Activated T-cell treated with anti-CD3 and anti-CD28 coated beads for 1 hour (primary cell): ENCODE measurements at regions not wholly inside any gene's neighbourhood (a gene's known extent, or its start where the extent isn't known, plus 50 kb on each side); places are given as distances from the start of the nearest gene placed in this dataset.

Source experiments
- DNase-seq: peaks from one replicate; pipeline ENCODE4 v3.0.0-alpha.2; 2020; ENCODE audit warnings: low read depth

DNA sequence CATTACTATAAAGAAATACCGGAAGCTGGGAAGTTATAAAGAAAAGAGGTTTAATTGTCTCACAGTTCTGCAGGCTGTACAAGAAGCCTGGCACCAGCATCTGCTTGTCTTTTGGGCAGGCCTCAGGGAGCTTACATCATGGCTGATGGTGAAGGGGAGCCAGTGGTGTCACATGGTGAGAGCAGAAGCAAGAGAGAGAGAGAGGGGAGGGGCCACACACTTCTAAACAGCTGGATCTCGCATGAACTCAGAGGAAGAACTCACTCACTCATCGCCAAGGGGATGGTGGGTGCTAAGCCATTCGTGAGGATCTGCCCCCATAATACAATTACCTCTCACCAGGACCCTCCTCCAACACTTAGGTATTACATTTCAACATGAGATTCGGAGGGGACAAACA, 51.8 kb upstream of the ANKRD34C start:
- no peak for DNase-seq

DNA sequence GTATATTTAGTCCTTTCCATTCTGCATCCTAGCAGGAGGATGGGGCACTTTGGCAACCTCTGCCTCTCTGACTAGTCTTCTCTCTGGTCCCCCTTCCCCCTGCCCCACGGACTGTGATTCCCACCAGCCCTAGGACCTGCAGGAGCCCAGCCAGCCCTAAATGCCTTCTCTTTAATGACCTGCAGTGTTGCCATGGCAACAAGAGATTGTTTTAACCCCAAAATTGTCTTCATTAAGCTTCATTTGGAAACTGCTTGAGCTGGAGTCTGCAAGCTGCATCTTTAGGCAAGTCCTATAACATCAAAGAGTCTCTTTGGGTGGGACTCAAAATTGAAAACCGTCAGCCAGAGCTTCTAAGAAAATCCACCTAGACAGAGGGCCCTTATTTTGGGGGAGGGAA, 59.7 kb upstream of the ANKRD34C start:
- no peak for DNase-seq

DNA sequence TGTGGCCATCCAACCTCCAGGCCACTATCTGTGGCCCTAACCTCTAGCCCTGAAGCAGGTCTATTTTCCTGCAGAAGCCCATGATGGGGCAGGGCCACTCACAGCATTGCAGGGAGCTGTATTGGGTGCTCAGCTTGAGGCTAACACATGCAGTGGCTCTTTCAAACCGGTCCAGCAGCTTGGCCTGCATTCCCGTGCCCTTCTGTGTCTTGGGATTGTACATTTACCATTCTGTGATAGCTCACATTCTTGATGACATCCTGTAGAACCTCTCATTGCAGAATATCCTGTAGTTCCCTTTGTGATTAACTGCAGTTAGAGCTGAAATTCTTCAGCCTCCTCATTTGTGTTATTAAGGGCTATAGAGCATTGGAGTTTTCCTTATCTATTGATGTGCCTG, 60.8 kb upstream of the ANKRD34C start:
- no peak for DNase-seq

DNA sequence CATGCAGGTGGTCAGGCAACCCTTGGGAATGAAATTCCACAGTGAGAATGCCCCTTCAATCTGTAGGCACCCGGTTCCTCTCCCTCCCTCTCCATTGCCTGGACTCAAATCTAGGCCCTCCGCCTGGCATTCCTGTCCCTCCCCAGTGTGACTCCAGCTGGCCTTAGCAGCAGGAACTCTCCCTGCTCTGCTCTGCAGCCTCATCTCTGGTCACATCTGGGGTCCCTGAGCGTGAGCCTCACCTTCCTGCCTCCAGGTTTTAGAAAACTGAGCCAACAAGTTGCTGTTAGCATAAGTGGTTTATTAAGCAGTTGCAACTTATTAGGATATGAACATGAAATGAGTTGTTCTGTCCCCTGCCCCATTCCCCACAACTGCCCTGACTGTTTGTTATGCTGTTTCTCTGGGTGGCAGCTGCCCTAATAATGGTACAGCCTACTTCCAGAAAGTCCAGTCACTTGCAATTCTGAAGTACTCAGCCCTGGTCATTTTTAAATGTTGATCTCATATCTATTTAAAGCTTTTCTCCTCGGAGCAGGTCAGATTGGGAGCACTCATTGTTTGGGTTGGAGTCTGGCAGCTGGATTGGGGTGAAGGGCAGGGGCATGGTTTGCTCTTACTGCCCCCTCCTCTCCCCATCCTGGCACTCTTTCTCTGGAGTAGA, 63.0 kb upstream of the ANKRD34C start:
- no peak for DNase-seq

DNA sequence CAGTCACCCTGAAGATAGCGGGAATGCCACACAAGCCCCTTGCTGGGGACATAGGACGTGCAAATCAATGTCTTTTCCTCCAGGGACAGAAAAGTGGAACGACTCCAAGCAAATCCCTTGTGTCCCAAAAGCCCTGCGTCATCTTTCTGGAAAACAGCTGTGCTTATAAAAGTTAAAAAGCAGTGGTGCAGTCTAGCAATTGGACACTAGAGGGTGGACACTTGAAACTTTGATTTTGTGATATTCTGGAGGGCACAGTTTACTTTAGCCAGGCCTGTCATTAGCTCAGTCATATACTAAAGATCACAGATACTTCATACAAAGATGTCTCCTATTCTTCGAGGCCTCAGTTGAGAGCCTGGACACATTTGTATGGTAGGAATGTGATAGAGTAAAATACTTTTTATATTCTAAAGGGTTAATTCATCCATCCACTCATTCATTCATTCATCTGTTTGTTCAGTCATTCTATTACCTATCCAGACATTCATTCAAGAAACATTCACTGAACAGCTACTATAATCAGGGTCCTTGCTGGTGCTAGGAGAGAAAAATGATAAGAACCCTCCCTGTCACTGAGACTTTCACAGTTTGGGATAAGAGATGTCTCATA, 63.8 kb upstream of the ANKRD34C start:
- no peak for DNase-seq

DNA sequence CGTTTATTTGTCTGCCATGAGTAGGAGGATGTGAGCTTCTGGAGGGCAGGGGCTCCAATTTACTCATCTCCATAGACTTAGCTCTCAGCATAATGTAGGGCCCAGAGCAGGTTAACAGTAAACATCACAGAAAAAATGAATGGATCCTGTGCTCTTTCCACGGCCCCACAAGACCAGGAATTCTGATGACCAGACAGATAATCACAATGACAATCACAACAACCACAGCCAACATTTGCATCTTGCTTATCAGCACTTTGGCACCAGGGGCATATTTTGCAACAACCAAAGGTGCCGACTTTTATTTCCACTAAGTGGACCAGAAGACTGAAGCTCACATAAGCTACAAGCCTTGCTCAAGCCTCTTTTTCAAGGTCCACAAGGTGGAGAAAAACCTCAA, 68.9 kb upstream of the ANKRD34C start:
- no peak for DNase-seq

DNA sequence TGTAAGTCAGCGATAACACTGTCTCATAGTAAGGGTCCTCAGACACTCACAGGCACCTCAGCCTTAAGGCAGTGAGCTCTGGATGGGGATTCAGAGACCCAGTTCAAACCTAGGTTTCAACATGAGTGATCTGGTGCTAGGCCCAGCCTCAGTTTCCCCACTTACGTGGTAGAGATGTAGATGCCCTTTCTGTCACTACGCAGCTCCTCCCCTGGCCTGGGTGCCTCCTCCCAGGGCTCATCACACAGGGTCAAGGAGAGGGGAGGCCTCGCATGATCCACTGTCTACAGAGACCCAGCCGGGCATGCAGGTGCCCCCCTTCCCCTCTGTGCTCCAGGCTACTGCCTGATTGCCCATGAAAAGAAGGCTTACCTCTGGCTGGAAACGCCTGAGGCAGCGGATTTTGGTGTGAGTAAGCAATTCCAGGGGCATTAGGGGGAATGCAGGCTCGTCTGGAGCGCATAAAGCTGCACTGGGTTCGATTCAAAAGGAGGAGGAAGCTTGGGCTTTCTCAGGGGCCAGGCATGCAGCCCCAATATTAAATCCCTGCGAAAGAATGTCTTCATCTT, 69.8 kb upstream of the ANKRD34C start:
- no peak for DNase-seq

DNA sequence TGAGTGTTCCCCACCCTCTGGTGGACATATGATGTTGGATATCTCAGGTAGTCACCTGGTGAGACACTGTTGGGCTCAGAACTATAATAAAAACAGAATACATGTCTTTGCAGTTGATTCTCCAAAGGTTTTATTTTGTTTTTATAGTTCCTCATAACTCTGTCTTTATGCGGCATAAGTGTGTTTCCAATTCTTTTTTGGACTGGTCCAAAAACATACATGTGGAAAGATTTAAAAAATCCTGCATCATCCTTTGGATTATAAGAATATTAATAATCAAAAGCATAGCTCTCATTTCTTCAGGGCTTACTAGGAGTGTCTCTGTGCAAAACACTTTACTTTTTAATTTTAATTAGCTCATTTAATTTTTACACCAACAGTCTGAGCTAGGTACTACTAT, 71.0 kb upstream of the ANKRD34C start:
- no peak for DNase-seq

DNA sequence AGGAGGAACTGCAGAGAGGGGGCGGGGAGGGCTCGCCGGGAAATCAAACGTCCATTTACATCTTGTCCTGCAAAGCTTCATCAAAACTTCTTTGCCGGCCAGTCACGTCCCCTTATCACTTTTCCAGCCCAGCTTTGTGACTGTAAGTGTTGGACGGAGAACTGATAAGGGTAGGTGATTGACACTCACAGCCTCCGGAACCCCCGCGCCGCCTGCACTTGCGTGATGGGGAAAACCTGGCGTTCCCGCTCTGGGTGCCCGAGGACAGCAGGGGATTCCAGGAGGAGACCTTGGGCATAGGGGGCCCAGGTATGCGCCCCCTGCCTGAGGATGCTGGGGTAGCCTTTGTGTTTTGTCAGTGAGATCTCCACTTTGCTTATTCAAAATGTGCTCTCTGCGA, 72.8 kb upstream of the ANKRD34C start:
- DNase-seq = no peak

DNA sequence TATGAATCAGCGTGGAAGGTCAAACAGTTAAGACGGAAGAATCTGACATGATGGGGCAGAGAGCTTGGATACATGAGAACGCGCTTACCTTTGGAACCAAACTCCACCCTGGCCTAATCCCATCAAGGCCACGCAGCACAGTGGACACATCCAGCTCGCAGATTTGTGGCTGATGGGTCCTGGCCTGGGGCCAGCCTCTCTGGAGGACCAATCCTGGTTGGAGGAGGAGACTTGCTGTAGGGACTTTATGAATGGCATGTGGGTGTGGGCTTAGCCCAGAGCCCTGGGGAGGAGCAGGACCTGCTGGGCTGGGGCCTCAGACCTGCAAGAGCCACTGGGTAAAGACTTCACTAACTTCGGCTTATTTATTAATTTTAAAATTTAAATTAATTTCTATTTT, 73.4 kb upstream of the ANKRD34C start:
- no peak for DNase-seq

DNA sequence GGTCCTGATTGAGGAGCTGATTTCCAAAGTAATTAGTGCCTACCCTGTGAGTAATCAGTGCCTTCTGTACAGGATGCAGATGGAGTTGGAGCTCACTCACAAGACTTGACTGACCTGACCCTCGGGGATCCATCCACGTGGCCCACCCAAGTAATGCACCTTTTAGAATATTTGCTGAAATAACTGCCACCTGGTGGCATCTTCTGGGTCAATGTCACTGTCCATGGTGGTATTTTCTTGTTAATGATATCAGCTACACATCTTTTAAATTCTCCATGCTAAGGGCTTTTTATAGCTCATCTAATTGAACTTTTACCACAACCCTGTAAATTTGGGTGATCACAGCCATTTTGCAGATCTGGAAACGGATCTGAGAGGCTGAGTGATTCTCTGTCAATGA, 74.3 kb upstream of the ANKRD34C start:
- DNase-seq = no peak

DNA sequence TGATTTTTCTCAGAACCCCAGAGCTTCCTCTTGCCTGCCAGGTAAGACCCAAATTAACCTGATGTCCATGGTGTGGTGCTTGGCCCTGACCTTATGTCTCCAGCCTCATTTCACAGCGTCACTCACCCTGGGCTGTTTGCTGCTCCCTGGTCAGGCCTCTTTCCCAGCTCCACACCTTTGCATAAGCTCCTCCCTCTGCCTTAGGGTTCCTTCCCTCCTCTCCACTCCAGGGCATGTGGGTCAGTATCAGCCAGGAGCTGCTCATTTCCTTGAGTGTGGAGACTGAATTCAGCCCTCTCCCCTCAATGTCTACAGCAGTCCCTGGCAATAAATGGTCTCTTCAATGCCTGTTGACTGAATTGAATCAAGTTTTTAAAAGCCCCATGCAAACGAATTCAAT, 75.6 kb upstream of the ANKRD34C start:
- DNase-seq = no peak

DNA sequence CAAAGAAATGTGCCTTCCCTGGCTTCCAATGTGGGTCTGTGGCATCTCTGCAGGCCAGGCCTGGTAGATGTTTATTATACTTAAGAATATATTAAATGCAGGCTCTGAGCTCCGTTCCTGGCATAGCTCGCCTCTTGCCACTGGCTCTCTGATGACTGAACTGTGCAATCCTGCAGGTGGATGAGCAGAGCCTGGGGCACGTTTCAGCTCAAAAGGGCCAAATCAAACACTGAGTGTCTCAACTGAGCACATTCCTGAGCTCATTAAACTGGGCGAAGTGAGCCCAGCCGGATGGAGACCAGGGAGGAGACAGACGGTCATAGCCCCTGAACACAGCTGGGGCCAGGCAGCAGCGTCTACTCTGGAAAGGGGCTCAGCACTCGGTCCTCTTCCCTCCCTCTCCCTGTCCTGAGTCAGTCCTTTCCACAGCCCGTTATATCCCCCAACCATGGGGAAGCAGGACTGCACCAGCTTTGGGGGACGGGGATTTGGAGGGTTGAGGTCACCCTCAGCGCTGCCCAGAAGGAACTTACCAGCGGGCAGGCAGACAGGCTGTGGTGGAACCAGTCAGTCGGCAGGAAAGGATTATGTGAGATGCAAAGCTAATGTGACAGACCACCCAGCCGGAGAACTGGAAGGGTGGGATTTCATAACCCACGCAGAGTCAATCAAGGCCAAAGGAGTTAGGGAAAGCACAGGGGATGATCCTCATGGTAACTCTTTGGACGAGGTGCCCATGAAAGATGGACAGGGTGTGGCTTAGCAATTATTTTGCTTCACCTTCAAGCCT, 77.4 kb upstream of the ANKRD34C start:
- no peak for DNase-seq

DNA sequence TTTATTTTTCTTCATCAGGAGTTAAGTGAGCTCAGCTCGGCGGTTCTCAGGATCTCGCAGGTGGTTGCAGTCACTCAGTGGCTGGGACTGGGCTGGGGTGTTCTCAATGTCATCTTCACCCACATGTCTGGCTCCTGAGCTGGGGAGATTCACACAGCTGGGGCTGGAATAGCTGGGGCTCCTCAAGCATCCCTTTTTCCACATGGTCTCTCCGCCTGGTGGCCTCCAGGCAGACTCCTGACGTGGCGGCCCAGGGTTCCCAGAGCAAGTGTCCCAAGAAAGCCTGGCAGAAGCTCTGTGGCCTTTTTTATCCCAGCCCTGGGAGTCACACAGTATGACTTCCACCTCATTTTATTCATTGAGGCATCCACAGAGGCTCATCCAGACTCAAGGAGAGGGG, 84.1 kb upstream of the ANKRD34C start:
- DNase-seq = no peak

DNA sequence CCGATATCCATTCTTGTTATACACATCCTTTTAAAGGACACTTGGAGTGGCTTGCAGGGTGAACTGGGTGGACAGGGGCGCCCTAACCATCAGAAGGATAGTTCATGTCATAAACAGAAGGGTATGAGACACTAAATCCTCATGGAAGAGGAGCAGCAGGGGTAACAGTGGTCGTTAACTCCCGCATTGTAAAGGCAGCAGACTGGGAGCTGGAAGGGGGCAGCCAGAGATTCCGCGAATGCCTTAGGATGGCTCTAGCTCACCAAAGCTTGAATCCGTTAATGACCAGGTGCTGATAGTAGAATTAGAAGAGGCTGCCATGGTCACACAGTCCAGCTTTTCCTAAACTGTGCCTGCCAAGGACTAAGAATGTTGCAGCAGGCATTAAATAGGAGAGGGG, 85.2 kb upstream of the ANKRD34C start:
- DNase-seq = no peak

DNA sequence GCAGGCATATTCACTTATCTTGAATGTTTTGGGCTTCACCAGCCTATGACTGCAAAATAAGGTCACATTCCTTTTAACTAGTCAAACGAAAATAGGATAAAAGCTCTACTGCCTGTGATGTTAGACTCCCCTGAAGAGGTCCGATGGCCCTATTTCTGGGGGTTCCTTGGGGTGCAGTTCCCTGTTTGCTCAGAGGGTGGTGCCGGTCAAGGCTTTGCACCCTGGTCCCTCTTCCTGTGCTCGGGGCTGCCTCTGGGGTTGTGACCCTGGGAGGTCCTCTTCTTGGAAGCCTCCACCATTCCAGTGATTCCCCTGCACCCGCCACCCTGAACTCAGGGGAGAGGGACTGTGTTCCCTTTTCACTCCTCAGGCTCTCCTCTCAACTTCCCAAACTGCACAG, 86.7 kb upstream of the ANKRD34C start:
- DNase-seq = no peak

DNA sequence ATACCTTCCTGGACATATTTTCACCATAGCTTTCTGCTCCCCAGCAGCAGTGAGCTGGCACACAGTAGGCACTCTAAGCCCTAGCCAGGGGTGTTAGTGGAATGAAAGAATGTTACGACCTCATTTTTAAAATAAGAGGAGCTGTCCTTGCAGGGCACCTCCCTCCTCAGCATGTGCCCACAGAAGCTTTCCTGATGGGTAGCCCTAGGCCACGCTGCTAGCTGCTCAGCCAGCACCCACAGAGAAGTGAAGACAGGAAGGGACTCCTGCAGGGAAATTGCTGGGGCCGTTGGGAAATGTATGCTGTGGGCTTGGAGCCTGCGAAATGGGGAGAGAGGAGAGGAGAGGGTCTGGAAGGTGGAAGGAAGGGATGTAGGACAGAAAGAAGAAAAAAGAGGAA, 87.3 kb upstream of the ANKRD34C start:
- DNase-seq = no peak

DNA sequence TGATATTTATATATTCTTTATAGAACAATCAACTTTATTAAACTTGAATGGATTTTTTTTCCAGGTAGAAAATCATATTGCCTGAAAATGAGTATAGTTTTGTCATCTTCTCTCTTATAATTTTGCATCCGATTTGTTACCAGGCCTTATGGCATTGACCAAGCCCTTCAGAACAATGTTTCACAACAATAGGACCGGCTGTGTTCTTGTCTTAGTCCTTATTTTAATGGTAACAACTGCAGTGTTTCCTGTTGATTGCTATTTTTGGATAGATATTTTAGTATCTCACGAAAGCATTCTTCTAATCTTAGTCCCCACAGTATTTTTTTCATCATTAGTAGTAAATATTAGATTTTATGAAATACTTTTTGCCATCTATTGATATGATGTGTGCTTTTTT, 88.1 kb upstream of the ANKRD34C start:
- DNase-seq = no peak

DNA sequence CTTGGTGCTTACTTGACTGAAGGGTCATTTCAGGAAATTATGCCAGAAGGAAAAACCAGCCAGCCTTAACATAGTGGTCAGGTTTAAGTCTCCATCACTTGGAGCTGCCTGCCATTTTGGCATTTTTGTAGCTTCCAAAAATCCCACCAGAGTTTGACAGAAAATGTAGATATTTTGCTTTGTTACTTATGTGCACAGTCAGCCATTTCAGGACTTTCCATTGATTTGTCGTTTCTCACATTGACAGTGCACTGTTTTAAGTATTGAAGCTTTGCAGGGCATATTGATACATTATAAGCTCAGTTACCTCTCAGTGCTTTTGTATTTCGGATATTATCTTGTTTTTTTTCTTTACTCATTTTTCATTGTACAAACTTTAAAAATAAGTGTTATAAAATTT, 89.0 kb upstream of the ANKRD34C start:
- no peak for DNase-seq

DNA sequence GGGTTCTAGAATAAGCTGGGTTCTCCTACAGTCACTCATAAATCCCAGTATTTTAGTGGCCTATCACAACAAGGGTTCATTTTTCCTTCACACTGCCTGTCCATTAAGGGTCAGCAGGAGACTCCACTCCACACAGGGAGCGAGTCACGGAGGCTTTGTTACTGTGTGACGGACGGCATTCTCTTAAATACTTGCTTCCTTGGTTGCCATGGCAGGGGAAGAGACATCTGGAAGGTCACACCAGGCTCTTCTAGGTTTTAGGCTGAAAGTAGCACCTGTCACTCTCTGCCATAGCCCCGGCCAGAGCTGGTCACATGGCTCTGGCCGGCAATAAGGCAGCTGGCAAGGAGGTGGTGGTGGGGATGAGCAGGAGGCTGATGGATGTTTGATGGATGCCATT, 89.4 kb upstream of the ANKRD34C start:
- no peak for DNase-seq

DNA sequence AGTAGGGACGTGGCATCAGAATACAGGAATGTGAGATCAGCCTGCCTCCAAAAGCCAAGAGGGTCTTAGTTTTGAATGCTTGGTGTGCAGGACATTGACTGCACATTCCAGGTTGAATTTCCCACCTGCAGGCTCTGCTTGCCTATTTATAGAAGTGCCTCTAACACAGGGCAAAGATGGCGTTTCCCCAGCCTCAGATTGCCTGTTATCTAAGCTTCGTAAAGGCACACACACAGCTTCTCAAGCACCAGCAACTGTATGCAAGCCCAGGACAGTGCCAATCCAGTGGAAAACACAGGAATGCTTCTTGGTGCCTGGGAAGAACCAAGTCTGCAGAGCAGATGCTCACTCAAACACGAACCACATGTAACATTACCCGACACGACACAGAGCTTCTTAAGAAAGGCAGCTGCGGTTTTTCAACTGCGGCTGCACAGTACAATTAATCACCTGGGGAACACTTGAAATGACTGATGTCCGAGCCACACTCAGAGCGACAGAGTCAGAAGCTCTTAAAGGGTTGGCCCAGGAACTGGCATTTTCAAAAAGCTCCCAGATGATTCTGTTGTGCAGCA, 90.0 kb upstream of the ANKRD34C start:
- no peak for DNase-seq

DNA sequence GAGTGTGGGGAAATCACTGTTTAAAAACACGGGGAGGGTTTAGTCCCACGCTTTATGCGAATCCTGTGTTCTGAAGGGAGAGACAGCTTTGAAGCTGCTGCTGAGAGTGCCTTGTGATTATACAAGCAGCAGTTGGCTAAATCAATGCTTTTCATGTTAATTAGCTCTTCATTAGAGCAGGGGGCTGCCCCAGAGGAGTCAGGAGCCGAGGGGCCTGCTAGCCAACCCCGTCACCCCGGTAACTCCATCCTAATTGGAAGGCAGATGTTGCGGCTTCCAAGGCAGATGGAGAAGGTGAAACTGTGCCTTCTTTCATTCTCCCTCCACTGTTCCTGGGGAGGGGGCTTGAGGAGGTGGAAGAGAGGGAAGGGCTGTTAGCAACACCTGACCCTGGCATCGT, 92.4 kb upstream of the ANKRD34C start:
- DNase-seq = no peak

DNA sequence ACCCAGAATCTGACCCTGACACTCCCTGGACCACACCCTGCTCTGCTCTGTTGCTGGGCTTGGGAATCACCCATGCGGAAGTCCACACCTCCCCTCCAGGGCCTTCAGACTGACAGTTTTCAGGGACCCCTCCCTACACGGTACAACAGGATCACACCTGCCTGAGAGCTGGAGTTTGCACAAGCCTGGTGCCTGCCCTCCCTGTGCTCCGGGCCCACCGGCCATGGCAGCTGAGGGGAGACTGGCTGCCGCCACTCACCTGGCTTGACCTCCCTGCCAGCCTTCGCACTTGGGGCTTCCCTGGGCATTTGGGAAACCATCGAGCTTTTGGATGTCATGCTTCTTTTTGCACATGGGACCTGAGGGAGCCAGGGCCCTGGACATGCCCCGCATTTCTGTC, 95.9 kb upstream of the ANKRD34C start:
- no peak for DNase-seq
